Motor neuron (in vitro differentiated cells): ENCODE measurements at regions not wholly inside any gene's neighbourhood (a gene's known extent, or its start where the extent isn't known, plus 50 kb on each side); places are given as distances from the start of the nearest gene placed in this dataset.

Experiments
- ATAC-seq, 8 experiments: fragments of 200-7000 bp; cut with Tn5 transposase; replicated peaks in 6 of 8; 2 replicates each; pipeline ENCODE4 v1.8.0; 2021; ENCODE audit warnings: mild to moderate bottlenecking in 8 of 8, moderate library complexity in 8 of 8
- H3K27ac ChIP-seq, 2 donors: fragments of 250-450 bp; sonication (Bioruptor Pico); 2 replicates each; pipeline ENCODE4 v1.9.0; 2021; ENCODE audit warnings: antibody characterized with exemption in 2 of 2, mild to moderate bottlenecking in 2 of 2, moderate library complexity in 1 of 2
- H3K4me1 ChIP-seq, 2 donors: fragments of 250-450 bp; sonication (Bioruptor Pico); replicated peaks in 1 of 2; 2 replicates each; pipeline ENCODE4 v1.6.1; 2021; ENCODE audit warnings: antibody characterized with exemption in 2 of 2, mild to moderate bottlenecking in 2 of 2, moderate library complexity in 1 of 2
- H3K4me3 ChIP-seq, 5 donors: fragments of 250-450 bp; sonication (Bioruptor Pico); 2 replicates each; pipeline ENCODE4 v1.9.0; 2021; ENCODE audit warnings: antibody characterized with exemption in 5 of 5, mild to moderate bottlenecking in 5 of 5, moderate library complexity in 4 of 5
- WGBS, 10 experiments: fragments of 450-650 bp; shearing (Covaris generic); methylation state at CpG; one replicate each; pipeline ENCODE4 v1.0.0; 2022; 5-methylcytosine and 5-hydroxymethylcytosine counted together
- in situ Hi-C, 9 experiments: fragments of 400-800 bp; cut with MboI; loops; one replicate each; pipeline ENCODE4 v1.15.0; 2021; ENCODE audit warnings: low sequenced_read_pairs in 9 of 9, low pct_unique_long_range_greater_than_20kb in 2 of 9; ENCODE audit not compliant: unreplicated experiment in 9 of 9

- Histone ChIP-seq H3K27ac (no peak overlapping the region), H3K4me3 (no peak overlapping the region), H3K4me1 (peaks cover 3 to 11% of the 10 kb centered on the region in 2 donors)
- in situ Hi-C loops = no loop called here
- ATAC-seq = no peak
- 73 to 97% (median 83%) methylated on average over 2 to 8 of the region's 8 CpGs for WGBS, 10 experiments
These were observed 152.0 kb upstream of the SGK1 start for GRCh38 chr6:134469702-134470456.

DNA sequence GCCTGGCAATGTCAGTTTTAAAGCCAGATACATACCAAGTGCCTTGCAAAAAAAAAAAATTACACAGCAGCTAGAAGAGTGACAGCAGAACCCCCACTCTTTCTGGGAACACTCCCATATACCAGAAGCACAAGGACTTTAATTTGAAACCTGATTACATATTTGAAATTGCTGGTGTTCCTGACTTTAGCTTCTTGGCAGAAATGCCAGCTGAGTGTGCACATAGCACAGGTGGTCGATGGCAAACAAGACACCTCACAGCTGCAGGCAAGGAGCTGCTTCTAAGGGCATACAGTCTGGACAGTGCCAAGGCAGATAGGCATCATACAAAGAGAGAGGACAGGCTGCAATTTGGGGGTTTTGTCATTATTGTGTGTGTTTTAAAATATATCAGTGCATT, 150.7 kb upstream of the SGK1 start:
- Histone ChIP-seq H3K4me3 (no peak overlapping the region), H3K27ac (no peak overlapping the region), H3K4me1 (peaks cover 0 to 4% of the 10 kb centered on the region in 2 donors)
- 83 to 100% (median 90%) methylated on average over 1 of the region's 1 CpG; no CpG with 5 or more reads in 4 of the 10 experiments for WGBS, 10 experiments
- no peak for ATAC-seq
- in situ Hi-C loops = no loop called here

- ATAC-seq = no peak
- Histone ChIP-seq H3K4me1 (peaks cover 0 to 4% of the 10 kb centered on the region in 2 donors), H3K4me3 (no peak overlapping the region), H3K27ac (no peak overlapping the region)
- in situ Hi-C loops = no loop called here
- WGBS, 10 experiments = 20 to 100% (median 65%) methylated on average over 1 of the region's 1 CpG; no CpG with 5 or more reads in 4 of the 10 experiments
These were observed 149.7 kb upstream of the SGK1 start for GRCh38 chr6:134467620-134468019.

DNA sequence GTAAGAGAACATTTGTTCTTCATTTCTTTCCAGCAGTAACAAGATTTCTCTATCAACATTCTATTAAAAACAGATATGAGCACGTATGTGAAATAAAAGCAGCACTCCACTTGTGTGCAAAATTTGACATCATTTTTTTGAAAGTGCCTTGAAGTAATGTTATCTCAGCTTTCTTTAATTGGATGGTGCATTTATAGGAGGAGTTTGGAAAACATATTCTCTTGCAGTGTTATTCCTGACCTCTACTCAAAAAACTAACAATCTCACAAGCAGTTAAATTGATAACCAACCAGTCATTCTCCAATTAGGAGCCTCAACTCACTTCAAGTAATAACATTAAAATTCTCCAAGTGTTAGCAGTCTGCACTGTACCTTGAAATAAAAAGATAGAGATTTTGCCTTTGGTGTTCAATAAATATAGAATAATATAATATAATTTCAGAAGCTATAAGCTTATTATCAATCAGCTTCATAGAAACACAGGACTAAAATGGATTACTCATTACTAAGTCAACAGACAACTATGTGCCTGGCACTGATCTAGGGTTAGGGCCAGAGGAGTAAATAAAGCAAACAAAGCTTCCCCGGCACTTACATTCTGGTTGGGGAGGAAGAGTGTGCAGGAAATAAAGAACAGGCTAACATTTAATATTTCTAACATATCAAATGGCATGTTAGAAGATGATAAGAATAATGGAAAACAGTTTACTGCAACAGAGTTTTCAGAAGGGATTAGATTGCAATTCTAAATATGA, 149.0 kb upstream of the SGK1 start:
- Histone ChIP-seq H3K4me1 (peaks cover 0 to 4% of the 10 kb centered on the region in 2 donors), H3K27ac (no peak overlapping the region), H3K4me3 (no peak overlapping the region)
- 27 to 100% (median 78%) methylated on average over 1 to 2 of the region's 2 CpGs; no CpG with 5 or more reads in 1 of the 10 experiments for WGBS, 10 experiments
- in situ Hi-C loops = no loop called here
- no peak for ATAC-seq

GRCh38 chr6:134464690-134465411, 146.9 kb upstream of the SGK1 start:
- H3K4me1 ChIP-seq = peaks cover 0 to 4% of the 10 kb centered on the region in 2 donors
- peak in 6 of 8 experiments; percentile 43 to 75 (median 50) for ATAC-seq
- H3K27ac ChIP-seq = no peak overlapping the region
- in situ Hi-C loops = no loop called here
- no peak overlapping the region for H3K4me3 ChIP-seq
- WGBS, 10 experiments = 45 to 100% (median 85%) methylated on average over 2 to 9 of the region's 9 CpGs

- 58 to 100% (median 83%) methylated on average over 1 to 4 of the region's 7 CpGs; no CpG with 5 or more reads in 2 of the 10 experiments for WGBS, 10 experiments
- no peak for ATAC-seq
- Histone ChIP-seq H3K4me1 (peaks cover 0 to 7% of the 10 kb centered on the region in 2 donors), H3K27ac (no peak overlapping the region), H3K4me3 (no peak overlapping the region)
- in situ Hi-C loops = no loop called here
These were observed 141.1 kb upstream of the SGK1 start for GRCh38 chr6:134458857-134459657.

GRCh38 chr6:134457941-134458340, 140.0 kb upstream of the SGK1 start:
- no peak for ATAC-seq
- Histone ChIP-seq H3K27ac (no peak overlapping the region), H3K4me1 (peaks cover 0 to 16% of the 10 kb centered on the region in 2 donors), H3K4me3 (no peak overlapping the region)
- in situ Hi-C loops = no loop called here
- 57 to 100% (median 86%) methylated on average over 1 to 5 of the region's 5 CpGs; no CpG with 5 or more reads in 1 of the 10 experiments for WGBS, 10 experiments

DNA sequence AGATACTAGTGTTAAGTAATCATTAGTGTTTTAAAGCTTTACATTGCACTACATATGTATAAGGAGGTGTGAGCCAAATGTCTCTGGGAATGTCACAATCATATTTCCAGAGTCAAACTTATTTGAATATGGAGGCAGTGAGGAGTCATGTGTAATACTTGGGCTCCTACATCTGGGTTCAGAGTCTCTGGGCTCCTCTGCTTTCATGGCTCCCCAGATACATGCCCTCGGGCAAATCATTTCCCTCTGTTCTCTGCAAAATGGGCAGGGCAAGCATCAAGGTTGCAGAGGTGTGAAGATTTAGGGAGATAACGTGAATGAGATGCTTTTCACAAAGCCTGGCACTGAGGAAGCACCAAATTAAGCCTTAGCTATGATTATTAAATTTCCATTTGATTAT, 138.3 kb upstream of the SGK1 start:
- peak in 3 of 8 experiments; percentile 34 to 57 (median 40) for ATAC-seq
- in situ Hi-C loops = no loop called here
- H3K4me3 ChIP-seq = no peak overlapping the region
- H3K27ac ChIP-seq = no peak overlapping the region
- 40 to 100% (median 80%) methylated on average over 1 to 2 of the region's 2 CpGs; no CpG with 5 or more reads in 2 of the 10 experiments for WGBS, 10 experiments
- peaks cover 0 to 16% of the 10 kb centered on the region in 2 donors for H3K4me1 ChIP-seq

DNA sequence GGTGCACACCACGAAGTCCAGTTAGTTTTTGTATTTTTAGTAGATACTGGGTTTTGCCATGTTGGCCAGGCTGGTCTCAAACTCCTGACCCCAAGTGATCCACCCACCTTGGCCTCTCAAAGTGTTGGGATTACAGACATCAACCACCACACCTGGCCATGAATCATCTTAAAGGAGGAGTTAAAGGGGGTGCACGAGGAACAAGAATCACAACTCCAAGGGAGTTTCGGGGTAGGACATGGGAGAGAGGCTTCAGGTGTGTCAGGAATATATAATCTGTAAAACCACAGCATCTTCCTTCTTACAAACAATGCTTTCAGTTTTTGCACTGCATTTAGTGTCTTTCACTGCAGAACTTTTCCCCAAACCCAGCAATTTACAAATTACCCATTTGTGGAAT, 137.4 kb upstream of the SGK1 start:
- 56 to 96% (median 83%) methylated on average over 1 to 3 of the region's 3 CpGs; no CpG with 5 or more reads in 1 of the 10 experiments for WGBS, 10 experiments
- in situ Hi-C loops = no loop called here
- no peak overlapping the region for H3K4me3 ChIP-seq
- no peak for ATAC-seq
- H3K27ac ChIP-seq = no peak overlapping the region
- peaks cover 0 to 16% of the 10 kb centered on the region in 2 donors for H3K4me1 ChIP-seq

- 64 to 100% (median 93%) methylated on average over 1 to 2 of the region's 2 CpGs; no CpG with 5 or more reads in 1 of the 10 experiments for WGBS, 10 experiments
- H3K4me1 ChIP-seq = peaks cover 0 to 16% of the 10 kb centered on the region in 2 donors
- no peak overlapping the region for H3K27ac ChIP-seq
- H3K4me3 ChIP-seq = no peak overlapping the region
- no peak for ATAC-seq
- in situ Hi-C loops = no loop called here
These were observed 136.9 kb upstream of the SGK1 start for GRCh38 chr6:134454794-134455193.

DNA sequence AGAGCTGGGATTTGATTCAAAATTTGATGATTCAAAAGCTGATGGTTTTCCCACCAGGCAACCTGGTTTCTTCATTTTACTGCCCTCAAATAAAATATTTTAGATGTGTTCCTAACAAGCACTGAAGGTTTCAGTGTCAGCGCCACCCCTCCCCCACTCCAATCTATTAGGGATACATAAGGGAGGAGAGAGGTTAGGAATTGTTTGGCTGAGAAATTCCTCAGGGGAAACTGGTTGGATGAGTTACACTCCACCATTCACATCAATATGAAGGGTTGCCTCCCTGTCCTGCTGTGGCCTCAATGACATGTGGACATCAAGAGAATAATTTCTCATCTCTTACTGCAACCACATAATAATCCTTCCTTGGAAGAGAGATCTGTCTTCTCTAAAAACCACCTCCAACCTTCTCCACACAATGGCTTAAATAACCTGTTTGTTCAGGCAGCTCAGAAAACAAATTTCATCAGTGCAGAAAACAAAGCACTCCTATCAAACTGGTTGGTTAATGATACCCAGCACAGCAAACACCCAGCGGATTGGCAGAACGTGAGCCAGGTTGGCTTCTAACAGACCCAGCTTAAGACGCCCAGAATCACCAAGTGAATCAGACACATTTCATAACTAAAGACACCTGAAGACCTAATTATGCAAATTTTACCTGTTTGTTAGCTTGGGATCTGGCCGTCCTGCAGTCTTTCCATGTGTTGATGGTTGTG, 136.0 kb upstream of the SGK1 start:
- H3K4me3 ChIP-seq = no peak overlapping the region
- no peak overlapping the region for H3K27ac ChIP-seq
- WGBS, 10 experiments = 20 to 100% (median 75%) methylated on average over 1 to 5 of the region's 5 CpGs; no CpG with 5 or more reads in 3 of the 10 experiments
- in situ Hi-C loops = no loop called here
- ATAC-seq = peak in 1 of 8 experiments; percentile 33
- H3K4me1 ChIP-seq = peaks cover 0 to 16% of the 10 kb centered on the region in 2 donors

GRCh38 chr6:134452906-134453305, 135.0 kb upstream of the SGK1 start:
- WGBS, 10 experiments = 21 to 100% (median 76%) methylated on average over 1 to 3 of the region's 3 CpGs
- in situ Hi-C loops = no loop called here
- Histone ChIP-seq H3K27ac (no peak overlapping the region), H3K4me1 (peaks cover 0 to 16% of the 10 kb centered on the region in 2 donors), H3K4me3 (no peak overlapping the region)
- ATAC-seq = no peak
